ENCODE measurements at regions not wholly inside any gene's neighbourhood (a gene's known extent, or its start where the extent isn't known, plus 50 kb on each side); places are given as distances from the start of the nearest gene placed in this dataset.

DNA sequence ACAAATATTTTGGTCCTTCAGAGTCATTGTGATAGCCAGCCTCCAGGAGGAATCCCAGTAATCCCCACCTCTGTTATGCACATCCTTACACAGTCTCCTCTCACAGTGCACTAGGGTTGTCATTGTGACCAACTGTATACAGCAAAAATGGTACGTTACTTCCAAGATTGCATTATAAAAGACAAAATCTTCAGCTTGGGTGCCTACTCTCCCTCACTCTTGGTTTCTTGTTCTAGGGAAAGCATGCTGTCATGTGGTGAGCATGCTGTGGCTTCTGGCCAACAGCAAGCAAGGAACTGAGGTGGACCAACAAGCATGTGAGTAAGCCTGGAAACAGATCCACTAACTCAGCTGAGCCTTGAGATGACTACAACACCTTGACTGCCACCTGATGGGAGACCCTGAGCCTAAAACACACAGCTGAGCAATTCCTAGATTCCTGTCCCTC, 130.1 kb upstream of the DST start:
- TF ChIP-seq, protein P1, sequence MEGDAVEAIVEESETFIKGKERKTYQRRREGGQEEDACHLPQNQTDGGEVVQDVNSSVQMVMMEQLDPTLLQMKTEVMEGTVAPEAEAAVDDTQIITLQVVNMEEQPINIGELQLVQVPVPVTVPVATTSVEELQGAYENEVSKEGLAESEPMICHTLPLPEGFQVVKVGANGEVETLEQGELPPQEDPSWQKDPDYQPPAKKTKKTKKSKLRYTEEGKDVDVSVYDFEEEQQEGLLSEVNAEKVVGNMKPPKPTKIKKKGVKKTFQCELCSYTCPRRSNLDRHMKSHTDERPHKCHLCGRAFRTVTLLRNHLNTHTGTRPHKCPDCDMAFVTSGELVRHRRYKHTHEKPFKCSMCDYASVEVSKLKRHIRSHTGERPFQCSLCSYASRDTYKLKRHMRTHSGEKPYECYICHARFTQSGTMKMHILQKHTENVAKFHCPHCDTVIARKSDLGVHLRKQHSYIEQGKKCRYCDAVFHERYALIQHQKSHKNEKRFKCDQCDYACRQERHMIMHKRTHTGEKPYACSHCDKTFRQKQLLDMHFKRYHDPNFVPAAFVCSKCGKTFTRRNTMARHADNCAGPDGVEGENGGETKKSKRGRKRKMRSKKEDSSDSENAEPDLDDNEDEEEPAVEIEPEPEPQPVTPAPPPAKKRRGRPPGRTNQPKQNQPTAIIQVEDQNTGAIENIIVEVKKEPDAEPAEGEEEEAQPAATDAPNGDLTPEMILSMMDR (IDR thresholded peaks at IDR 0.05; ENCODE audit: insufficient read depth, low read length): no peak
- no peak for TF ChIP-seq POLR2AphosphoS5 (IDR thresholded peaks at IDR 0.05; ENCODE audit: low read depth)
- TF ChIP-seq, protein P2, sequence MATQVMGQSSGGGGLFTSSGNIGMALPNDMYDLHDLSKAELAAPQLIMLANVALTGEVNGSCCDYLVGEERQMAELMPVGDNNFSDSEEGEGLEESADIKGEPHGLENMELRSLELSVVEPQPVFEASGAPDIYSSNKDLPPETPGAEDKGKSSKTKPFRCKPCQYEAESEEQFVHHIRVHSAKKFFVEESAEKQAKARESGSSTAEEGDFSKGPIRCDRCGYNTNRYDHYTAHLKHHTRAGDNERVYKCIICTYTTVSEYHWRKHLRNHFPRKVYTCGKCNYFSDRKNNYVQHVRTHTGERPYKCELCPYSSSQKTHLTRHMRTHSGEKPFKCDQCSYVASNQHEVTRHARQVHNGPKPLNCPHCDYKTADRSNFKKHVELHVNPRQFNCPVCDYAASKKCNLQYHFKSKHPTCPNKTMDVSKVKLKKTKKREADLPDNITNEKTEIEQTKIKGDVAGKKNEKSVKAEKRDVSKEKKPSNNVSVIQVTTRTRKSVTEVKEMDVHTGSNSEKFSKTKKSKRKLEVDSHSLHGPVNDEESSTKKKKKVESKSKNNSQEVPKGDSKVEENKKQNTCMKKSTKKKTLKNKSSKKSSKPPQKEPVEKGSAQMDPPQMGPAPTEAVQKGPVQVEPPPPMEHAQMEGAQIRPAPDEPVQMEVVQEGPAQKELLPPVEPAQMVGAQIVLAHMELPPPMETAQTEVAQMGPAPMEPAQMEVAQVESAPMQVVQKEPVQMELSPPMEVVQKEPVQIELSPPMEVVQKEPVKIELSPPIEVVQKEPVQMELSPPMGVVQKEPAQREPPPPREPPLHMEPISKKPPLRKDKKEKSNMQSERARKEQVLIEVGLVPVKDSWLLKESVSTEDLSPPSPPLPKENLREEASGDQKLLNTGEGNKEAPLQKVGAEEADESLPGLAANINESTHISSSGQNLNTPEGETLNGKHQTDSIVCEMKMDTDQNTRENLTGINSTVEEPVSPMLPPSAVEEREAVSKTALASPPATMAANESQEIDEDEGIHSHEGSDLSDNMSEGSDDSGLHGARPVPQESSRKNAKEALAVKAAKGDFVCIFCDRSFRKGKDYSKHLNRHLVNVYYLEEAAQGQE (IDR thresholded peaks at IDR 0.05; ENCODE audit: insufficient replicate concordance, low read depth): no peak
- TF ChIP-seq GABPA (IDR thresholded peaks at IDR 0.05; ENCODE audit: low read depth): no peak
- no peak for TF ChIP-seq SPI1 (IDR thresholded peaks at IDR 0.05; ENCODE audit: borderline replicate concordance, low read depth)
